ENCODE measurements at regions not wholly inside any gene's neighbourhood (a gene's known extent, or its start where the extent isn't known, plus 50 kb on each side); places are given as distances from the start of the nearest gene placed in this dataset.

DNA sequence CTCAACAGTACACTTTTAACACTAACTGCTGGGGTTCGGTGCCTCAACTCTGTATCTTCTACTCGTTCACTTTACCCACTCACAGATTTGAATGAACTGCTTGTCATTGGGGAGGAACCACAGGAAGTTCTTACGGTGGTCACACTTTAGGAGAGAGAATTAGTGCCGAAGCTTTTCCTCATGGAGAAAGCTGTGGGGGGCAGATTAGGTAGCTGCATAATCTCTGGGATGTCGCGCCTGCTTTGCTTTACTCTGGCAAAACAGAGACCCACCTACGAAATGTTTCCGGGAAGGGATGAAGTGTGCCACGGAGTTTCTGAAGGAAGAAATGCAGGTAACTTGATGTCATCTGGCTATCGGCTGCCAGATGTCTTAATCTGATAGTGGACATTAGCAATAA, 949.7 kb upstream of the TENM3 start:
- Histone ChIP-seq H3K36me3 (ENCODE audit: low read depth, missing control alignments) (no peaks in the 10 kb centered on the region), H3K27ac (no peak overlapping the region), H3K4me1 (no peaks in the 10 kb centered on the region), H3K9me3 (no peaks in the 10 kb centered on the region), H3K4me3 (no peak overlapping the region), H3K27me3 (no peaks in the 10 kb centered on the region)
- WGBS, 2 donors = 77 to 86% methylated on average over 10 of the region's 10 CpGs
- no peak for DNase-seq
- intact Hi-C loops (cut with DNase I; ENCODE audit: low total_unique reads) = no loop called here
- TF ChIP-seq, protein P1, sequence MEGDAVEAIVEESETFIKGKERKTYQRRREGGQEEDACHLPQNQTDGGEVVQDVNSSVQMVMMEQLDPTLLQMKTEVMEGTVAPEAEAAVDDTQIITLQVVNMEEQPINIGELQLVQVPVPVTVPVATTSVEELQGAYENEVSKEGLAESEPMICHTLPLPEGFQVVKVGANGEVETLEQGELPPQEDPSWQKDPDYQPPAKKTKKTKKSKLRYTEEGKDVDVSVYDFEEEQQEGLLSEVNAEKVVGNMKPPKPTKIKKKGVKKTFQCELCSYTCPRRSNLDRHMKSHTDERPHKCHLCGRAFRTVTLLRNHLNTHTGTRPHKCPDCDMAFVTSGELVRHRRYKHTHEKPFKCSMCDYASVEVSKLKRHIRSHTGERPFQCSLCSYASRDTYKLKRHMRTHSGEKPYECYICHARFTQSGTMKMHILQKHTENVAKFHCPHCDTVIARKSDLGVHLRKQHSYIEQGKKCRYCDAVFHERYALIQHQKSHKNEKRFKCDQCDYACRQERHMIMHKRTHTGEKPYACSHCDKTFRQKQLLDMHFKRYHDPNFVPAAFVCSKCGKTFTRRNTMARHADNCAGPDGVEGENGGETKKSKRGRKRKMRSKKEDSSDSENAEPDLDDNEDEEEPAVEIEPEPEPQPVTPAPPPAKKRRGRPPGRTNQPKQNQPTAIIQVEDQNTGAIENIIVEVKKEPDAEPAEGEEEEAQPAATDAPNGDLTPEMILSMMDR (IDR thresholded peaks at IDR 0.05) = no peak
- no peak for TF ChIP-seq POLR2A (IDR thresholded peaks at IDR 0.05)

GRCh38 chr4:181294421-181294820, 948.8 kb upstream of the TENM3 start:
- Histone ChIP-seq H3K4me1 (no peaks in the 10 kb centered on the region), H3K9me3 (no peaks in the 10 kb centered on the region), H3K4me3 (no peak overlapping the region), H3K36me3 (ENCODE audit: low read depth, missing control alignments) (no peaks in the 10 kb centered on the region), H3K27me3 (no peaks in the 10 kb centered on the region), H3K27ac (no peak overlapping the region)
- no peak for DNase-seq
- WGBS, 2 donors = 52 to 63% methylated on average over 2 of the region's 2 CpGs
- no peak for TF ChIP-seq POLR2A (IDR thresholded peaks at IDR 0.05)
- TF ChIP-seq, protein P1 (IDR thresholded peaks at IDR 0.05) = no peak
- intact Hi-C loops (cut with DNase I; ENCODE audit: low total_unique reads) = no loop called here

- WGBS, 2 donors = 44 to 48% methylated on average over 9 of the region's 9 CpGs
Measured at GRCh38 chr4:181301735-181302710, 941.2 kb upstream of the TENM3 start.

DNA sequence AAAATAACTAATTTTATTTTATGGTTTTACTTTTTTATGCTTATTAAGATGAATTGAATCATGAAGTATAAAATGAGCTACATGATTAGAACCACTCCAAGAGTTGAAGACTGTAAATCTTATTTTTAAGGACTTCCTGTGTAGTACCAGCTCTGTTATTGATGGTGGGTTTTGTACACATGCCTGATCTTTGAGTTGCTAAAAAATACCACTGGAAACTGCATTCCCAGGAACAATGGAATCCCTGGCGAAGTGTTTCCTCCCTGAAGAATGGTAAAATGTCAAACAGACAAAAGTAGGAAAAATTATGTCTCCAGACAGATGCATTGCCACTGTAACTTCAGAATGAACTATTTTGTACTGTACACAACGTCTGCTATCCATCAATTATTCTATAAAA, 935.4 kb upstream of the TENM3 start:
- Histone ChIP-seq H3K27me3 (no peaks in the 10 kb centered on the region), H3K9me3 (no peaks in the 10 kb centered on the region), H3K4me3 (no peak overlapping the region), H3K27ac (no peak overlapping the region), H3K36me3 (ENCODE audit: low read depth, missing control alignments) (no peaks in the 10 kb centered on the region), H3K4me1 (no peaks in the 10 kb centered on the region)
- WGBS, 2 donors = 63% methylated on average over 2 of the region's 2 CpGs
- DNase-seq = no peak
- TF ChIP-seq, protein P1 (IDR thresholded peaks at IDR 0.05) = no peak
- TF ChIP-seq POLR2A (IDR thresholded peaks at IDR 0.05) = no peak
- intact Hi-C loops (cut with DNase I; ENCODE audit: low total_unique reads) = no loop called here

More at GRCh38 chr4:181301735-181302710, 941.2 kb upstream of the TENM3 start:
- no peaks in the 10 kb centered on the region for H3K27me3 ChIP-seq
- H3K36me3 ChIP-seq (ENCODE audit: low read depth, missing control alignments) = no peaks in the 10 kb centered on the region
- no peak overlapping the region for H3K4me3 ChIP-seq
- H3K27ac ChIP-seq = no peak overlapping the region
- no peaks in the 10 kb centered on the region for H3K4me1 ChIP-seq
- intact Hi-C loops (cut with DNase I; ENCODE audit: low total_unique reads) = no loop called here
- H3K9me3 ChIP-seq = no peaks in the 10 kb centered on the region
- TF ChIP-seq POLR2A (IDR thresholded peaks at IDR 0.05) = no peak
- TF ChIP-seq, protein P1 (IDR thresholded peaks at IDR 0.05) = no peak
- peak; percentile 44 for DNase-seq
